CD4-positive, alpha-beta T cell treated with Interleukin-4 for 4 hours (primary cell): ENCODE measurements at regions not wholly inside any gene's neighbourhood (a gene's known extent, or its start where the extent isn't known, plus 50 kb on each side); places are given as distances from the start of the nearest gene placed in this dataset.

Source experiments
- DNase-seq: peaks from one replicate; pipeline ENCODE4 v3.0.0-alpha.2; 2020

DNA sequence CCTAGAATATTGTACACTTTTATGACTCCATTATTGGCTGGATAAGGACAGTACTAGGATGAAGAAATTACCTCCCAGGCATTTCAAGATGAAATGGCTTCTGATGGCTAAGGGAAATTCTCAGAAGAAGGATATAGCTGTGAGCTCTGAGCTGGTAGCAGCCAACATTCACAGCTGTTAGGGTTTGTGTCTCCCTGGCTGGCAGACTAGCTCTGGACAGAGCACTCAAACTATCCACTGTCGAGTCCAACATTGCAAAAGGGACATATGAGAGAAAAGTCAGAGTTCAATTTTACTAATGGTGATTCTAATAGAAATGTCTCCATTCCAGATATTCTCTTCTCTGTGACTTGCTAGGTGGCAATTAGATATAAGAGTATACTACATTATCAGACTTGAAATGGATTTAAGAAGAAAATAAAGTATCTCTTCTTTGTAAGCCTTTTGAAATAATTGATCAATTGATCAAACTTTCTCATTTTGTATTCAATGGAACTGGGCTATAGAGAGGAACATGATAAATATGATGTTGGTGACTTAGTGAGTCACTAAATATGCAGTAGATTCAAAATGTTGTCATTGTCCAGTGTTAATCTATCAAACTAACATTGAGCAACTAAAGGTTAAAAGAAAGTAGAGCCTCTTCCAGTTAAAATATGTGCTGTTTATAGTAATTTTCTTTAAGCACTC is 1920.3 kb downstream of the SUCLG1 start:
- DNase-seq: no peak

- DNase-seq: no peak
These were observed 1930.8 kb downstream of the SUCLG1 start for GRCh38 chr2:82528288-82528687.

DNA sequence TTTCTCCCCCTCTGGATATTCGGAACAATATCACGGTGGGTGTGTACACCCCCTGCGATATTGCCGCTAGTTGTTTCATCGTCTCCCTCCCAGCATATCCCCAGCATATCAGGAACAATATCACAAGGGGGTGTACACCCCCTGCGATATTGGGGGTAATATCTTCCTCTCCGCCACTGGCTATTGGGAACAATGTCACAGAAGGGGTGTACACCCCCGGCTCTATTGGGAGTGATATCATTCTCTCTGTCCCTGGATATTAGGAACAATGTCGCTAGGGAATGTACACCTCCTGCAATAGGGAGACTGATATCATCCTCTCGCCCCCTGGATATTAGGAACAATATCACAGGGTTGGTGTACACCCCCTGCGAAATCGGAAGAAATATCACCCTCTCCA is 1932.0 kb downstream of the SUCLG1 start:
- no peak for DNase-seq

DNA sequence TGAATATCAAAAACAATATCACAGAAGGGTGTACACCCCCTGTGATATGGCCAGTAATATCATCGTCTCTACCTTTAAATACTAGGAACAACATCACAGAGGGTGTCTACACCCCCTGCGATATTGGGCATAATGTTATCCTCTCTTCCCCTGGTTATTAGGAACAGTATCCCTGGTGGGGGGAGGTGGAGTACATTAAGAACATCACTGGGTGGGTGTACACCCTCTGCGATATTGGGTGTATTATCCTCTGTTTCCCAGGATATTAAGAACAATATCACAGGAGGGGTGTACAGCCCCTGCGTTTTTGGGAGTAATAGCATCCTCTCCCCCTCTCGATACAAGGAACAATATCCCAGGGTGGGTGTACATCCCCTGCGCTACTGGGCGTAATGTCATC is 1932.8 kb downstream of the SUCLG1 start:
- no peak for DNase-seq

DNA sequence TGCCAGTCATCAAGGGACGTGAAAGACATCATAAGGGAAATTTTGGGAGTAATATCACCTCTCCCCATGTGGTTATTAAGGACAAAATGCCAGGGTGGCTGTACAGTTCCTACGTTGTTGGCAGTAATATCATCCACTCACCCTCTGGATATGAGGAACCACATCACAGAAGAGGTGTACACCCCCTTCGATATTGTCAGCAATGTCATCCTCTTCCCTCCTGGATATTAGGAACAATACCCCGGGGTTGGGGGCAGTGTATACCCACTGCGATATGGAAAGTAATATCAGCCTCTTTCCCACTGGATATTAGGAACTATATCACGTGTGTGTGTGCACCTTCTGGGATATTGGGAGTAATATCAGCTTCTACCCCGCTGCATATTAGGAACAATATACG is 1933.3 kb downstream of the SUCLG1 start:
- DNase-seq: no peak

- no peak for DNase-seq
These were observed 1934.3 kb downstream of the SUCLG1 start for GRCh38 chr2:82524826-82525225.

DNA sequence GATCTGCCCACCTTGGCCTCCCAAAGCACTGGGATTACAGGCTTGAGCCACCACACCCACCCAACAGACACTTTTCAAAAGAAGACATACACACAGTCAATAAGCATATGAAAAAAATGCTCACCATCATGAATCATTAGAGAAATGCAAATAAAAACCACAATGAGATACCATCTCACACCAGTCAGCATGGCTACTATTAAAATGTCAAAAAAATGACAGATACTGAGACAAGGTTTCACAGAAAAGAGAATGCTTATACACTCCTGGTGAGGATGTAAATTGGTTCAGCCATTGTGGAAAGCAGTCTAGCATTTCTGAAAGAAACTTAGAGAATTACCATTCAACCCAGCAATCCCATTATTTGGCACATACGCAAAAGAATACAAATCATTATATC is 1947.2 kb downstream of the SUCLG1 start:
- DNase-seq: no peak

DNA sequence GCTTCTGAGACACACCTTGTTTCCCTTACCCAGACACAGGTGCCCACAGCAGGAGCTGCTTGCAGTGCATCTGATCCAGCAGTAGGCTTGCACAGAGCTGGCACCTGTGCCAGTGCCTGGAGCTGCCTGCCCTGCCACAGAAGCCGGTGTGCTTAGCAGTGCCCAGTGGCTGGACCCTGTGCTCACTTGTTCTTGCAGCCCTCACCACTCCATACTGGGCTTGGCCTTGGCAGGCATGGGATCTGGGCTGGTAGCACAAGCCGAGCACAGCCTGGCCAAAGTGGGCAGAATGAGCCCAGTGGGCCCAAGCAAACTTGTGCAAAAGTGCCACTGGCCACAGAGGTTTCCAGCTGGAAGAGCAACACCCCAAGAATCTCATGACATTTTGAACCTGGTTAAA is 1950.4 kb downstream of the SUCLG1 start:
- no peak for DNase-seq

- DNase-seq: no peak
These were observed 1951.4 kb downstream of the SUCLG1 start for GRCh38 chr2:82507657-82508056.

- no peak for DNase-seq
These were observed 1957.9 kb downstream of the SUCLG1 start for GRCh38 chr2:82501217-82501616.

GRCh38 chr2:82498777-82499443 is 1960.2 kb downstream of the SUCLG1 start:
- no peak for DNase-seq

GRCh38 chr2:82494739-82495138 is 1964.3 kb downstream of the SUCLG1 start:
- DNase-seq: no peak

DNA sequence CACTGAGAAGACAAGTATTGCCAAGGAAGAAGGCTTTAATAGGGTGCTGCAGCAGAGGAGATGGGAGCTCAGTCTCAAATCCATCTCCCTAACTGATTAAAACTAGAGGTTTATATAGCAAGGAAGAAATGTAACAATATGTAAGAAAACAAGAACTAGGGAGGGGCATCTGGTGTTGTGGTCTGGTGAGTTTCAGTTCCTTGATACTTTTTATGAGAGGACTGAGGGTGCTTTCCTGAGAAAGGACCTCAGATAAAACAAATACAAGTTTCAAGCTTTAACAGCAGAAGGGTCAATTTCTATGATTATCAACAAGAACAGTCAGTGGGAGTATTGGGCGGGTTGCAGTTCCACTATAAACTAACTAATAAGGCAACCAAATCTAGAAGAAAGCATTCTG is 1967.5 kb downstream of the SUCLG1 start:
- DNase-seq: no peak

GRCh38 chr2:82487354-82487753 is 1971.7 kb downstream of the SUCLG1 start:
- DNase-seq: no peak

DNA sequence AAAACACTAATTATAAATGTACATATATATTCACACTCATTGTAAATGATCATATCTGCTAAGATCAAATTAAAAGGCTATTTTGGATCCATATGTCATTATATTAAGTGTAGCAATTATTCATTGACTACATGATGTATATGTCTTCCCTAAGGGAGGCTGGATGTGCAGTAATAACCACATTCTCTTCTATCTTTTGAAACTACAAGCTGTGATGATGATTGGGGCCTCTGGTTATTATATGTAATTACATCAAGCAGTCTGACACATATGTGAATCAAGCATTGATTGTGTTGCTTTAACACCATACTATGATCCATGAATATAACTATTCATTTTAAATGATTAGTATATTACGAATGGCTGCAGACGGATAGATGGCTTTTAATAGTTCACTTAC is 1973.4 kb downstream of the SUCLG1 start:
- DNase-seq: no peak

DNA sequence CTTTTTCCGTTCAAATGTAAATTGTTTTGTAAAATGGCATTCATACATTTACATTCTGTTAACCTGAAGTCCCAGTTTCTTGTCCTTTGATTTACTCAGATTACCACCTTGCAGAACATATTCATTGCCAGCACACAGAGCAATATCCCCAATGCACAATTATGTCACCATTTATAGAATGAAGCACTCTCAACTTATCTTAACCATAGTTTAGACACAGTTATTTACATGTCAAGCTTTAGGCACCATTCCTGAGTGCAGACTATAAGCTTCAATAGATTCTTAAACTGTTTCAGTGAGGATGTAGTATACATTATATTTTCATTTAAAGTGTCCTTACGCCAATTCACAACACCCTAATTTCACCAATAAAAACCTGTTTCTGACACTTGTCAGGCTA is 1977.9 kb downstream of the SUCLG1 start:
- no peak for DNase-seq

DNA sequence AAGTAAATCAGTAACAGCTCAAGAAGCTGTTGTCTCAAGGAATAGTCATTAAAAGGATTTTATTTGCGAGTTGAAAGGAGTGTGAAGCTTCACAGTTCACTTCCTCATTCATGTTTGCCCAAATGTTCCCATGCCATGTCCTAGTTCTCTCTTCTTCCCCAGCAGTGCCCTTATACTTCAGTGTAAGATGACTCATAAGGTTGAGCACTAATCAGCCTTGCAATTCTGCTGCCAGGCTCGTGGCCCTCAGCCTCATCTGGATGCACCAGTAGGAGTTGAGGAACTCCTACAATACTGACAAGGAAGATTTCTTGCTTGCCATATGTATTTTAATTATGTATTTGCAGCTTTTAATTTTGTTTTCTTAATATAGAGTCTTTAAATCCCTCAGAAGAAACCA is 1980.4 kb downstream of the SUCLG1 start:
- DNase-seq: no peak

DNA sequence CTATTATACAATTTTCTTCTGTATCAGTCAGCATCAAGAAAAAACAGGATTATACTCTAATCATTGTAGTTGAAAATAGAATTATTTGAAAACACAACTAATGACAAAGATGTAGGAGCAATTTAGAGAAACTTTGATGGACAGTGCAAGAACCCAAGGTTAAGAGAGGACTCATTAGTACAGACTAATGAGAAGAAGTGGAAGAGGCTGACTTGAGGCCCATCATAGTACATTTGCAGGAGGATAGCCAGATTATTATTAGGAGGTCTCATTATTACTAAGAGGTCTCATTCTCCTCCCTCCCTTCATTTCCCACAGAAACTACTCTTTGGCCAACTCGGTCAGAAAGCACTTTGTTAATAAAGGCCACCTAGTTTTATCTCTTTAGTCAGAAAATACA is 1983.0 kb downstream of the SUCLG1 start:
- DNase-seq: no peak

DNA sequence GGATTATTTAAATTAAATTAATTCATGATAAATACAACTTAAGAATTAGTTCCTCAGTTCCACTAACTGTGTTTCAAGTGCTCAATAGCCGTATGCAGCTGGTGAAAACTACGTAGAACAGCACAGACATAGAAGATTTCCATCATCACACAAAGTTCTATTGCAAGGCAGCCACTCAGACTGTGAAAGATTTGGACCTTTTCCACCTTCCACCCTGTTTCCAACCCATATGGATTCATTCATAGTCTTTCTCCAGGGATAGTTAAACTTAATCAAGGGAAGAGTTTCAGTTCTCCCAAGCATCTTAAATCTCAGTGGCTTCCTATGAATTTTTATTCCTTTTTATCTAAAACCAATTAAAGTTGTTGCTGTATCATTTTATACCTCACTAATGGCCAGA is 2030.8 kb downstream of the SUCLG1 start:
- DNase-seq: no peak

- DNase-seq: no peak
These were observed 2047.1 kb downstream of the SUCLG1 start for GRCh38 chr2:82412021-82412420.

DNA sequence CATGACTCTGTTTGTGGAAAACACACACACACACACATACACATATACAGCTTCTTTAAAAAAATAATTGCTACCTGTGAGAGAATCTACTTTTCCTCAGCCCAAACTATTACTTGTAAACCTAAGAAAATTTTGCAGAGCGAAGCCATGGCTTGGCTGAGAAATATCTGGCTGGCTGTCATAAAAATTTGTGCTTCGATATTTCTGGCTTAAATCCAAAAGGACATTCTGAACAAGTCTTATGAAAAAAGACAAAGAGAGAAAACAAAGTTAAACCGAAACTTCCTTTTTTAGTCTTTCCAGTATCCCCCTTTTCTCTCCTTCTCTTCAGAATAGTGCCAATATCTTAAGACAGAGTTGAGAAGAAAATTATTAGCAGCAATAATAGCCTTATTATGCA is 2048.0 kb downstream of the SUCLG1 start:
- DNase-seq: no peak

DNA sequence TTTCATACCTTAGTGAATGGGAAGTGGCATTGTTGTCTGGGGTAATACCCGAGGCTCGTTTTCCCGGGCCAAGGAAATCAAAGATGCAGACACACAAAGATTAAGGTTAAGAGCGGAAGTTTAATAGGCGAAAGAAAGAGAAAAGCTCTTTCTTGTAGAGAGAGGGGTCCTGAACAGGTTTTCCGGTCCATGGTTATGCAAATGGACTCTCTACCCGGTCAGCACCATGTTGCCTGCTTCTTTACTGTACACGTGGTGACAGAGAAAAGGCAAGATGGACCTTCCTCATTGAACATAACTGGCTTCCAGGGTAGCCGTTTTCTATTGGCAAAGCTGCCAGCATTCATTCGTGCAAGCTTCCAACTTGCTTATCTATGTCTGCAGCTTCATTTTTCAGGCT is 2063.5 kb downstream of the SUCLG1 start:
- no peak for DNase-seq

GRCh38 chr2:82391386-82391785 is 2067.7 kb downstream of the SUCLG1 start:
- no peak for DNase-seq

- DNase-seq: no peak
These were observed 2051.1 kb upstream of the LRRTM1 start for GRCh38 chr2:82355622-82356021.

DNA sequence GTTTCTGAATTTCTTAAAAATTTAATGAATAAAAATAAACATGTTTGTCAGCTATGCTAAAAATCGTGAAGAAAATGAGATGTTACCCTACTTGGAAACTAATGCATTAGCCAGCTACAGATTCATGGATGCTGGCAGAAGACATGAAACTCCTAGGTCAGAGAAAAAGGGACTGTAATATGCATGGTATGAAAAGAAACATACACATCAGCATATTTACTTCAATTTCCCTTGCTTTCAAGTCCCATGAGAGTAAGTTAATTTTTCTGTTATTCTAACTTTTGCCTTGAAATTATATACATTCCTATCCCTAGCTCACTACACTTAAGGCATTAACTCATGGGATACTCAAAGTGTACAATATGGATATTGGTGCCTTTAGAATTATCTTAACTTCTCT is 2041.4 kb upstream of the LRRTM1 start:
- DNase-seq: no peak
